ENCODE measurements at regions not wholly inside any gene's neighbourhood (a gene's known extent, or its start where the extent isn't known, plus 50 kb on each side); places are given as distances from the start of the nearest gene placed in this dataset.

- no peak for TF ChIP-seq CTCF (IDR thresholded peaks at IDR 0.05; ENCODE audit: insufficient read depth, low read length, poor library complexity, severe bottlenecking)
- TF ChIP-seq EZH2phosphoT487 (conservative IDR thresholded peaks at IDR 0.05; ENCODE audit: low read length) = no peak
Observed at GRCh38 chr22:48155446-48155845, 1393.0 kb downstream of the TBC1D22A start.
